ENCODE measurements at regions not wholly inside any gene's neighbourhood (a gene's known extent, or its start where the extent isn't known, plus 50 kb on each side); places are given as distances from the start of the nearest gene placed in this dataset.

- no peak for DNase-seq (ENCODE audit: low read depth)
- no peak for TF ChIP-seq CTCF (conservative IDR thresholded peaks at IDR 0.05; ENCODE audit: low read depth, low read length)
- no peak overlapping the region for H3K4me3 ChIP-seq (ENCODE audit: low read depth, low read length)
These were observed 590.0 kb downstream of the BCL11B start for GRCh38 chr14:98682033-98682432.

GRCh38 chr14:98682726-98683125, 589.3 kb downstream of the BCL11B start:
- DNase-seq (ENCODE audit: low read depth): no peak
- TF ChIP-seq CTCF (conservative IDR thresholded peaks at IDR 0.05; ENCODE audit: low read depth, low read length): no peak

GRCh38 chr14:98684468-98684867, 587.5 kb downstream of the BCL11B start:
- no peak for TF ChIP-seq CTCF (conservative IDR thresholded peaks at IDR 0.05; ENCODE audit: low read depth, low read length)
- H3K4me3 ChIP-seq (ENCODE audit: low read depth, low read length): no peak overlapping the region
- no peak for DNase-seq (ENCODE audit: low read depth)

More at GRCh38 chr14:98682726-98683125, 589.3 kb downstream of the BCL11B start:
- no peak overlapping the region for H3K4me3 ChIP-seq (ENCODE audit: low read depth, low read length)

GRCh38 chr14:98685725-98686124, 586.3 kb downstream of the BCL11B start:
- no peak for DNase-seq (ENCODE audit: low read depth)
- TF ChIP-seq CTCF (conservative IDR thresholded peaks at IDR 0.05; ENCODE audit: low read depth, low read length): no peak
- no peak overlapping the region for H3K4me3 ChIP-seq (ENCODE audit: low read depth, low read length)

- no peak for DNase-seq (ENCODE audit: low read depth)
- TF ChIP-seq CTCF (conservative IDR thresholded peaks at IDR 0.05; ENCODE audit: low read depth, low read length): no peak
- no peak overlapping the region for H3K4me3 ChIP-seq (ENCODE audit: low read depth, low read length)
These were observed 583.6 kb downstream of the BCL11B start for GRCh38 chr14:98688446-98688845.

- H3K4me3 ChIP-seq (ENCODE audit: low read depth, low read length): no peak overlapping the region
- DNase-seq (ENCODE audit: low read depth): no peak
- TF ChIP-seq CTCF (conservative IDR thresholded peaks at IDR 0.05; ENCODE audit: low read depth, low read length): no peak
These were observed 582.0 kb downstream of the BCL11B start for GRCh38 chr14:98689951-98690350.

GRCh38 chr14:98692832-98693231, 579.2 kb downstream of the BCL11B start:
- no peak overlapping the region for H3K4me3 ChIP-seq (ENCODE audit: low read depth, low read length)
- no peak for TF ChIP-seq CTCF (conservative IDR thresholded peaks at IDR 0.05; ENCODE audit: low read depth, low read length)
- DNase-seq (ENCODE audit: low read depth): no peak

All from epithelial cell of proximal tubule (primary cell).